ENCODE measurements at regions not wholly inside any gene's neighbourhood (a gene's known extent, or its start where the extent isn't known, plus 50 kb on each side); places are given as distances from the start of the nearest gene placed in this dataset.
"Not testable (repeated sequence)": the region's sequence is repeated elsewhere in the genome, so short reads cannot be mapped to it uniquely, and the experiment has no call there.

- DNase-seq, result no peak
- no peak for ATAC-seq
- intact Hi-C loops (cut with DNase I, micrococcal nuclease), result no loop called here
Observed at GRCh38 chr9:115690786-115691496, 462.6 kb upstream of the PAPPA start.

GRCh38 chr9:115691693-115692092, 461.9 kb upstream of the PAPPA start:
- no peak for DNase-seq
- ATAC-seq, result no peak
- intact Hi-C loops (cut with DNase I, micrococcal nuclease), result no loop called here

GRCh38 chr9:115692868-115693267, 460.7 kb upstream of the PAPPA start:
- intact Hi-C loops (cut with DNase I, micrococcal nuclease); ATAC-seq; DNase-seq: not testable (repeated sequence)

GRCh38 chr9:115694014-115694413, 459.6 kb upstream of the PAPPA start:
- DNase-seq (no peak), ATAC-seq (no peak)
- intact Hi-C loops (cut with DNase I, micrococcal nuclease), result no loop called here

- DNase-seq (no peak), ATAC-seq (no peak)
- intact Hi-C loops (cut with DNase I, micrococcal nuclease), result no loop called here
Observed at GRCh38 chr9:115694991-115695390, 458.6 kb upstream of the PAPPA start.

- ATAC-seq, result no peak
Observed at GRCh38 chr9:115712981-115713380, 440.6 kb upstream of the PAPPA start.

GRCh38 chr9:115715666-115716065, 437.9 kb upstream of the PAPPA start:
- intact Hi-C loops (cut with DNase I, micrococcal nuclease), result no loop called here
- ATAC-seq (no peak), DNase-seq (no peak)

More at GRCh38 chr9:115712981-115713380, 440.6 kb upstream of the PAPPA start:
- intact Hi-C loops (cut with DNase I, micrococcal nuclease), result no loop called here
- no peak for DNase-seq

- DNase-seq, result no peak
- intact Hi-C loops (cut with DNase I, micrococcal nuclease), result no loop called here
- no peak for ATAC-seq
Observed at GRCh38 chr9:115717298-115717697, 436.3 kb upstream of the PAPPA start.

GRCh38 chr9:115717711-115718173, 435.8 kb upstream of the PAPPA start:
- no peak for ATAC-seq
- DNase-seq, result no peak
- intact Hi-C loops (cut with DNase I, micrococcal nuclease), result no loop called here

GRCh38 chr9:115730396-115730795, 423.2 kb upstream of the PAPPA start:
- intact Hi-C loops (cut with DNase I, micrococcal nuclease), result no loop called here
- DNase-seq (no peak), ATAC-seq (no peak)

- DNase-seq (no peak), ATAC-seq (no peak)
- intact Hi-C loops (cut with DNase I, micrococcal nuclease), result no loop called here
Observed at GRCh38 chr9:115730845-115731244, 422.7 kb upstream of the PAPPA start.

GRCh38 chr9:115733318-115734110, 420.1 kb upstream of the PAPPA start:
- no peak for ATAC-seq
- intact Hi-C loops (cut with DNase I, micrococcal nuclease), result no loop called here
- no peak for DNase-seq

GRCh38 chr9:115739096-115739875, 414.3 kb upstream of the PAPPA start:
- ATAC-seq (no peak), DNase-seq (no peak)
- intact Hi-C loops (cut with DNase I, micrococcal nuclease), result no loop called here

- no peak for DNase-seq
- intact Hi-C loops (cut with DNase I, micrococcal nuclease), result no loop called here
- ATAC-seq, result no peak
Observed at GRCh38 chr9:115740986-115741385, 412.6 kb upstream of the PAPPA start.

- DNase-seq (no peak), ATAC-seq (no peak)
- intact Hi-C loops (cut with DNase I, micrococcal nuclease), result no loop called here
Observed at GRCh38 chr9:115743709-115744605, 409.6 kb upstream of the PAPPA start.

GRCh38 chr9:115746496-115746895, 407.1 kb upstream of the PAPPA start:
- intact Hi-C loops (cut with DNase I, micrococcal nuclease), result no loop called here
- ATAC-seq (no peak), DNase-seq (no peak)

- intact Hi-C loops (cut with DNase I, micrococcal nuclease), result no loop called here
- ATAC-seq, result no peak
- DNase-seq, result no peak
Observed at GRCh38 chr9:115747731-115748130, 405.9 kb upstream of the PAPPA start.

- DNase-seq (no peak), ATAC-seq (no peak)
- intact Hi-C loops (cut with DNase I, micrococcal nuclease), result no loop called here
Observed at GRCh38 chr9:115756736-115757135, 396.9 kb upstream of the PAPPA start.

GRCh38 chr9:115757461-115757860, 396.1 kb upstream of the PAPPA start:
- intact Hi-C loops (cut with DNase I, micrococcal nuclease), result no loop called here
- ATAC-seq (no peak), DNase-seq (no peak)

Data from left colon (tissue), 2 donors.